SKM-1 treated with dmso at 0.1 percent for 144 hours (cell line): ENCODE measurements at regions not wholly inside any gene's neighbourhood (a gene's known extent, or its start where the extent isn't known, plus 50 kb on each side); places are given as distances from the start of the nearest gene placed in this dataset.
A peak's percentile ranks its signal among the peaks of the same experiment; 100 is the strongest.
"Not testable (repeated sequence)": the region's sequence is repeated elsewhere in the genome, so short reads cannot be mapped to it uniquely, and the experiment has no call there.

Source experiments
- DNase-seq: peaks from one replicate; lab custom pipeline; 2025; ENCODE audit not compliant: unreplicated experiment; lab: John Stamatoyannopoulos, UW

DNA sequence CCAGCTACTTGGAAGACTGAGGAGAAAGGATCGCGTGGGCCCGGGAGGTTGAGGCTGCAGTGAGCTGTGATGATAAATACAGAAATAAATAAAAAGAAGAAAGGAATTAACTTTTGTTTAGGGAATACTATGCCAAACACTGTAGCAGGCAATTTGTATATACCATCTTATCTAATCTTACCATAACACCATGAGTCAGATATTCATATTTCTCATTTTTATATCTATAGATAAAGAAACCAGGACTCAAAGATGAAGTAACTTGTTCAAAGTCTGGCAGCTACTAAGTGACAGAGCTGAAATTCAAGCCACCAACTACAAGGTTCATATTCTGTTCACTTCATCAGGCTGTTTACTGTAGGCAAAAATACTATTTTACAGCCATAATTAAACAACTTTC, 119.2 kb upstream of the SLC39A10 start:
- DNase-seq: no peak

DNA sequence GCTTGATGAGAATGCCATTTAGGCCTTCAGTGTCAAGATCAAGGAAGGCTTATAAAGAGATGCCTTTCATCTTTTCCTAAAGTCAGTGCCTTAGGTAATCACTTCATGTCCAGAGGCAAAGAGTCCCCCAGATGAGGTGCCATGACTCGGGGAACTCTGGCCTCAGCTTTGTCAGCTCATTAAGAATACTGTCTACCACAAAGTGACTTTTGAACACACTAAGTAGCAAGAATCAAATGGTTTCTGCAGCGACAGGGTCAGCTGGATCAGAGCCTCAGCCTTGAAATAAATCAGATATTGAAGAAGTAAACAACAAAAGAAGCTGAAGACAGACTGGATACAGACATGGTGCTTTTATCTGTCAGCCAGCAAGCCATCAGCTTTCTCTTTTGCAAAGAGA, 120.1 kb upstream of the SLC39A10 start:
- no peak for DNase-seq

DNA sequence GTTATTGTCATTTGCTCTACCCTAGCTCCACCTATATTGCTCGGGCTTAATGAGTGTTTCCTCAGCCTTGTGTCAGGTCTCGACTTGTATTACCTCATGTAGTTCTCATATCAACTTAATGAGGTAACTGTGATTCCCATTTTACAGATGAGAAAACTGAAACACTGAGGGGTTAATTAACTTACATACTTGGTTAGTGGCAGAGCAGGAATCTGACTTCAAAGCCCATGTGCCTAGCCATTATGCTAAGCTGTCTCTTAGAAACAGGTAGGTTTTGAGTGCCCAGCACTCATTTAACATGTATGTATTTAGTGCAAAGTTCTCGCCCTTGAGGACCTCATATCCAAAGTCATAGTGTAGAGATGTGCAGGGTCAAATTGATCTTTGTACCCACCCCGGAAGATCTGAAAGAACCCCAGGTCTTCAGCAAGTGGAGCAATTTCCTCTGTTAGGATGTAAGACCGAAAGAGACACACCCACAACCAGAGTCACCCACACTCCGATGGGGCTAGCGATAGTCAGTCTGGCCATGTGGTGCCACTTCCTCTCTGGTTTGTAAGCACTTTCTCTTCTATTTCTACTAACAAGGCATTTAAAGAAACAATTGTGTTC, 121.0 kb upstream of the SLC39A10 start:
- peak; percentile 94 for DNase-seq

DNA sequence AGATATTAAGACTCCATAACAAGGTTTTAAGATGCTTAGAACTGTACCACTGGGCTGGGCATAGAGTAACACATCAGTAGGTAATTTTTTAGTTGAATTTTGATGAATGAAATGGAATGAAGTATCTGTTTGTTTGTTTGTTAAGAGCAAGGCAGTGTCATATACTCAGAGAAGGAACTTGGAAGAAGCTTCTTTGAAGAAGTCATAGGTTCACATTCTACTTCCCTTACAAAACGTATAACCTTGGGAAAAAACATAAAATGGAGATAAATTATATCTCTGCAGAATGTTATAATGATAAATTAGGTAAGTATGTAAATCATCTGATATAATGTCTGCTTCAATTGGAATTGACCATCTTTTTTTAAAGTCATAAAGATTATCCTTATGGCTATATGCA, 122.1 kb upstream of the SLC39A10 start:
- no peak for DNase-seq

DNA sequence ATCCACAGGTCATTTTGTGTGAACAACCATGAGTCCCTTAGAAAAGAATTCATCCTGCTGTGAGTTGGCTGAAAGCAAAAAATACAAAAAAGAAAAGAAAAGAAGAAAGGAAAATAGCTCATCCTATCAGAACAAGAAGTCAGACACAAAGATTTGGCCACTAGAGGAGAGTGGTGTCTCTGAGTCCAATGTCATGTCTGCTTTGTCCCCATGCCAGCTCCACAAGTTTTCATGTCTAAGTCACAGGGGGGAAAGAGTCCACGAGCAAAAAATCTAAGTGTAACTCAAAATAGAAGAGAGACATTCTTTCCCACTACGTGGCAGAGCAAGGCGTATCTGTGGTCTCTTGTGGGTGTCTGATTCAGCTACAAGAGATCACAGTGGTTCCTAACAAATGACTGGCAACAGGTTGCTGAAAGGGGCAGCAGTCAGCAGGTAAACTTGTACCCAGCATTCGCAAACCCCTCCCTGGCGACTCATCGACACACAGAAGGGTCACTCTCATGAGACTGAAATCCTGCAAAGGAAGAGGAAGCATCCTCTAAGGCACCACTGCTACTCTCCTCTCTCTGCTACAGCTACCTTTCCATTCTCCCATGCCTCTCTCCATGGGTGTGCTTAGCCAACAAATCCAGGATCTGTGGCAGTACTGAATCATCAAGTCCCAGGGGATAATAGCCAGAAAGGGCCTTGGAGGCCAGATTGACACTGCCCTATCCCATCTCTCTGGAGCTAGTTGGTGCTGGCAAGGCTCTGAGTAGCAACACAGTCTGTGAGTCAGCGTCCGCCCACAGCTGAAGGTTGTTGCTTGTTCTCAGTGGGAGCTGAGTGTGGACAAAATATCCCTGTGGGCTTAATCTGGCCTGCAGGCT, 123.0 kb upstream of the SLC39A10 start:
- DNase-seq: peak; percentile 30

DNA sequence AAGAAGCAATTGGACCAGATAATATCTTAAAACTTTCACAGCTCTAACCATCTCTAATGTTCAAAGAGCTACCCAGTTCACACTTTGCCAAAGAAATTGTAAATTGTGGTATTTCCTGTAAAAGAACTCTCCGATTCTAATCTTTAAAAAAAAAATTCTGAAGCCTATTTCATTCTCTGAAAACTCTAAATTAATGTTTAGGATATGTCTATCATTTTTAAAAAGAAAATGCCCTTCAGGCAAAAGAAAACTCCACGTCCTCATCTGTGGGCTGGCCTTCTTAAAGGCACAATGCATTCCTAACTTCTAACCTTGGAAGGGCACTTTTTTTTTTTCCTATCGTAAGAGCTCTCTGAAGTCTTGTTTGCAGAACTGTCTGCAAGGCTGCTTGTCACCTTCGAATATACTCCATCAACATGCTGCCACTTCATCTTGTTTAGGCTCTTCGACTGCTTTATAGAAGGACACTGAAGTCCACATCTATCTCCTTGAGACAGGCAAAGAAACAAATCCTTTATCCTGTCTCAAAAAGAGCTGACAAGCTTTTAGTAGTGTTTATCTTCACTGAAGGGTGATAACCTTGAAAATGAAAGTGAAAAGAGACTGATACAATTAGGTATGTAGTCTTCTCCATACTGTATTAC, 124.3 kb upstream of the SLC39A10 start:
- no peak for DNase-seq

DNA sequence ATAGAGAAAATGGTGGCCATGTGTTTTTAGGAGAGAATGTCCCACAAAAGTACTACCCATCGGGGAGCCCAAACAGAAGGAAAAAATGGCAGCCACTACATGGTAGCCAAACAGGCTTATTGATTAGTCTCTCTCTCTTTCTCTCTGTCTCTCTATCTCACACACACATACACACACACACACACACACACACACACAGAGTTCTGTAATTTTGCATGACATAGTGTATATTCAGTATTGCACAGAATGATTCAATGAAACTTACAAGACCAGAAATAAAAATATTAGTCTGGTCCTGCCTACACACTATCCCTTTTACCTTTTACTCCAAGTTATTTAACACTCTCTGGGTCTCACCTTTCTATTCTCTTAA, 124.8 kb upstream of the SLC39A10 start:
- no peak for DNase-seq

DNA sequence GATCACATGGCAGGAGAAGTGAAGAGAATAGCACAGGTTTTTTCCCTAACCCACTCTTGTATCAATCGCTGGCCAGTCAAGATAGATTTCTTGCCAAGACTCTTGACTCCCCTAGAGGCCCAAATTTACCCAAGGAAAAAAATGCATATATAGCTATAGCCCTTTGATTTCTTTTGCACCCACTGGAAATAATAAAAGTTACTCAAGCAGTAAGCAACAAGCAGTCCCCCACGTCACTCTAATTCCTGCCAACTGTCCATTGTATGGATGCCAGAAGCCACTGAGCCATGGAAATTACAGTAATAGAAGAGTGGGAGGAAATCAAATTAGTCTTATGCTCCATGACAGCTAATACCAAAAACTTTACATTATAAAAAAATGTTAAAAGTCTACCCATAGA, 125.3 kb upstream of the SLC39A10 start:
- no peak for DNase-seq

DNA sequence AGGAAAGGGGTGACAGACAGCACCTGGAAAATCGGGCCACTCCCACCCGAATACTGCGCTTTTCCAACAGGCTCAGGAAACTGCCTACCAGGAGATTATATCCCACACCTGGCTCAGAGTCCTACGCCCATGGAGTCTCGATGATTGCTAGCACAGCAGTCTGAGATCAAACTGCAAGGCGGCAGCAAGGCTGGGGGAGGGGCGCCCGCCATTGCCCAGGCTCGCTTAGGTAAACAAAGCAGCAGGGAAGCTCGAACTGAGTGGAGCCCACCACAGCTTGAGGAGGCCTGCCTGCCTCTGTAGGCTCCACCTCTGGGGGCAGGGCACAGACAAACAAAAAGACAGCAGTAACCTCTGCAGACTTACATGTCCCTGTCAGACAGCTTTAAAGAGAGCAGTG, 133.8 kb upstream of the SLC39A10 start:
- DNase-seq: not testable (repeated sequence)

DNA sequence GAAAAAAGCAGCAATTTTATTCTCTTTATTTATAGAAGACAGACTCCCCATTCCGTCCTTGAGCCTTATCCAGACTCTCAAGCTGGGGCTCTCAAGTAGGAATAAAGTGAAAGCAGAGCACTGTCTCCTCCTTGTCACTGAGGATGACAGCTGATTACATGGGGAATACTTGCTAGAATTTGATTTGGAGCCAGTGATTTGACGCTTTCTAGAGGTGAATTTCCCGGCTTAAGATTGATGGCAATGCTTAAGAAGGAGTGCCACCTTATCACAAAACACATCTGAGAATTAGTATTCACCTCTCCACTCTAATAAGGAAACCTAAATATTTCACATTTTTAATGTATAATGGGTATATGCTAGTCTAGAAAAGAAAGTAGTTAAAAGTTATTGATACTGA, 135.4 kb upstream of the SLC39A10 start:
- DNase-seq: no peak

DNA sequence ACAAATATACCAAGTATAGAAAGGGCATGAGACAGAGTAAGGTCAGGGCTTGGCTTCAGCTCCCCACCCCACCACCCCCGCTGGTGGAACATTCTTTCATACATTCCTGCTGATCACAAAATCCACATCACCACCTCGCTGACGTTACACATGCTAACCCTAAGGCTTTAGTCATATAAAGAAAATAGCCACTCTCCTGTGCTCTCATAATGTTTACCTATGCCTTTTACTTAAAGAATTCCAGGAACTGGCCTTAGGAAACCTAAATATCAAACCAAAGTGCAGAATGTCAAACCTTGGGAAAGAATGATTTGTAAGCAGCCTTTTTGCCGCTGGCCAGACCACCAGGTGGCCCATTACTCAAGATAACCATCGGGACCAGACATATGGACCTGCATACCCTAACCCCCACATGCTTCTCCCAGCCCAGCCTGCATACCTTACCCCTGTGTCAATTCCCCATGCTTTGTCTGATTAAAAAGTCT, 136.3 kb upstream of the SLC39A10 start:
- DNase-seq: no peak

DNA sequence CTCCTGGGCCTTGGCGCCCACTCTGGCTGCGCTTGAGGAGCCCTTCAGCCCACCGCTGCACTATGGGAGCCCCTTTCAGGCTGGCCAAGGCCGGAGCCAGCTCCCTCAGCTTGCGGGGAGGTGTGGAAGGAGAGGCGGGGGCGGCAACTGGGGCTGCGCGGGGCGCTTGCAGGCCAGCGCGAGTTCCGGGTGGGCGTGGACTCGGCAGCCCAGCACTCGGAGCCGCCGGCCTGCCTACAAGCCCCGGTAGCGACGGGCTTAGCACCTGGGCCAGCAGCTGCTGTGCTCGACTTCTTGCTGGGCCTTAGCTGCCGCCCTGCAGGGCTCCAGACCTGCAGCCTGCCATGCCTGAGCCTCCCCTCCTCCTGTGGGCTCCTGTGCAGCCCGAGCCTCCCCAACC, 141.5 kb upstream of the SLC39A10 start:
- no peak for DNase-seq

DNA sequence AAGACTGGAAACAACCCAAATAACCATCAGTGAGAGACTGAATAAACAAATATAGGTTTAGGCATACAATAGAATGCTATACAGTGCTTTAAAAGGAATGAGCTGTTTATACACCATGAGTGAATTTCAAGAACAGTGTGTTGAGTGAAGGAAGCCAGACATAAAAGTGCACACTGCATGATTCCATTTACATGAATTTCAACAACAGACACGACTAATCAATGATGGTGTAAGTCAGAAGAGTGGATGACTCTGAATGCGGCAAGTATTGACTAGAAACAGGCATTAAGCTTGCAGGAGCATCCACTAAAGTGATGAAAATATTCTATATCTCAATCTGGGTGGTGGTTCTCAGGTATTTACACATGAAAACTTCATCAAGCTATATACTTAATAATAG, 142.7 kb upstream of the SLC39A10 start:
- no peak for DNase-seq

DNA sequence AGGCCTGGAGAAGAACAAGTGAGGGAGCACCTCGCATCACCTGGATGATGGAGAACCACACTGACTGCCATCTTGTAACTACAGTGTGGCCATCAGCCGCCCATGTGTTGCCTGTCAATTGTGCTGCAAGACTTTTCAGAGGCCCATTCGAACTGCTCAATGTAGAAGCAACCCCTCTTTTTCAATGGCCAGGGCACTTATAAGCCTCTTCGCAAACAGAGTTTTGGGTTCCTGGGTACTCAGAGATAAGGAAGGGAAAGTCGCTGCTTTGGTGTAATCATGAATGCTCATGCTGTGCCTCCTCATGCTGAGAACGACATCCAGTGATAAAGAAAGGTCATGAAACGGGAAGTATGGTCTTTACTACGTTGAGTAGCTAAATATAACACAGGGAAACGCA, 143.9 kb upstream of the SLC39A10 start:
- peak; percentile 41 for DNase-seq

DNA sequence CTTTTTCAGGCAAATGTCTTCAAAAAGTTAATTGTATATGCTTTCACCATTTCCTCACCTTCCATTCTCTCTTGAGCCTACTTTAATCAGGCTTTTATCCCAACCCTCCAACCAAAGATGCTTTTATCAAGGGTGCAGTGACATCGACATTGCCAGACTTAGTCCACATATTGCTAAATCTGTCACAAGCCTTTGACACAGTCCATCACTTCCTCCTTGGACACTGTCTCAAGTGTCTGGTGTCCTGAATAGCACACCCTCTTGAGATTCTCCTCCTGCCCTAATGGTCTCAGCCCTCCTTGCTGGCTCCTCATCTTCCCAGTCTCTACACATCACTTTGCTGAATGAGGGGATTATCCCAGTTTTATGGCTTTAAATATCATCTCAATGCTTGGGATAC, 147.5 kb upstream of the SLC39A10 start:
- DNase-seq: no peak

DNA sequence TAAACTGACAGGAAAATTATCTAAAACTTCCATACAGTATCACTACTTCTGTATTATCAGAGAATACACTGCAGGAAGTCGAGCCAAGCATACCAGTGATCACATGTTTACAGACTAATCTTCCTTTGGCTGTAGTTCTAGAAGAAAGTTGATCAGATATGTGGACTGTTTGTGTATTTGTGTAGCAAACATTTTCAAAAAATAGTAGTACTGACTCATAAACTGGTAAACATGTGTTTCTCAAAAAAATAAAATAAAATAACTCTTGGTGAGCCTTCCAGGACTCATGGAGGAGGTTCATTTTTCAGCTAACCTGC, 148.9 kb upstream of the SLC39A10 start:
- DNase-seq: no peak

DNA sequence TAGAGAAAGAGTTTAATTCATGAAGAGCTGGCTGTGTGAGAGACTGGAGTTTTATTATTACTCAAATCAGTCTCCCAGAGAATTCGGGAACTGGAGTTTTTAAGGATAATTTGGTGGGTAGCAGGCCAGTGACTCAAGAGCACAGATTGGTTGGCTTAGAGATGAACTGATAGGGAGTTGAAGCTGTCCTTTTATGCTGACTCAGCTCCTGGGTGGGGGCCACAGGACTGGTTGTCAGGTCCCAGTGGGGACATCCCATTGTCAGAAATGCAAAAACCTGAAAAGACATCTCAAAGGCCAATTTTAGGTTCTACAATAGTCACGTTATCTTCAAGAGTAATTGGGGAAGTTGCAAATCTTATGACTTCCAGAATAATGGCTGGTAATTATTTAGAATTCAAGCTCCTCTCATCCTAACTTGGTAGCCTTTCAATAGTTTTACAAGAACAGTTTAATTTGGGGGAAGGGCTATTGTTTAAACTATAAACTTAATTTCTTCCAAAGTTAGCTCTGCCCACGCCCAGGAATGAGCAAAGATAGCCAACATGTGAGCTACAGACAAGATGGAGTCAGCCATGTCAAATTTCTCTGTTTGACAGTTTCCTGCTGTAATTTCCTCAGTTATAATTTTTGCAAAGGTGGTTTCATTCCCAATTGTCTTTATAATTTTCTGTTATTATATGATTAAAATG, 149.4 kb upstream of the SLC39A10 start:
- no peak for DNase-seq

DNA sequence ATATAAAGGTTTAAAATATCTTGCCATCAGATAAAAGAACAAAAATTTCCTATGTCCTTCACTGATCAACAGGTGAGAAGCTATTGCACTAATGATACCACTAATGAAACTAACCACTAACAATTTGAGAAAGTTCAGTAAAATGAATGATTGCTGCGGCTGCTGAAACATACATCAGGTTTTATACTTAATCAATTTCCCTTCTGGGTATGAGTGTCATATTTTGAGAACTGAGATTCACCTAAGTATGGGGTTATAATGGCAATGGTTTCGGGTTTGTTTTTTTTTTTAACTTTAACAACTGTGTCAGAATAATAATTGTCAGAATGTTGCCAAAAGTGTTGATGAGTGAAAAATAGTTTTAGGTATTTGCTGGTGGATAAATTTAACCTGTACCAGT, 151.3 kb upstream of the SLC39A10 start:
- no peak for DNase-seq

DNA sequence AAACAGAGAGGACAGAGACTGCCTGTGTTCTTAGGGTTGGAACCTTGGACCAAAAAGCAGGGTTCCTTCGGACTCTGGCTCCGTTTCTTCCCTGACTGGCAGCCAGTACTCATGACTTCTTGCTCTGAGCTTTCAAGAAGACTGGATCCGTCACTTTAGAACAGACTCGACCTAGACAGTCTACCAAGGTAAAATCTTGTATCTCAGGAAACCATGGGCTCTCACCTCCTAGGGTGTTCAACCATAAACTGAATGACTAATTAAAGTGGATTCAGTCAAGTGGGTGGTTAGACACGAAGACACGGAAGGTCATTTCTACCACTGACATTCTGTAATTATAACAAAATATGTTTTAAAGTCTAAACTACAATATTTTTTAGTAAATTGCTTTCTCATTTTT, 153.8 kb upstream of the SLC39A10 start:
- DNase-seq: no peak

DNA sequence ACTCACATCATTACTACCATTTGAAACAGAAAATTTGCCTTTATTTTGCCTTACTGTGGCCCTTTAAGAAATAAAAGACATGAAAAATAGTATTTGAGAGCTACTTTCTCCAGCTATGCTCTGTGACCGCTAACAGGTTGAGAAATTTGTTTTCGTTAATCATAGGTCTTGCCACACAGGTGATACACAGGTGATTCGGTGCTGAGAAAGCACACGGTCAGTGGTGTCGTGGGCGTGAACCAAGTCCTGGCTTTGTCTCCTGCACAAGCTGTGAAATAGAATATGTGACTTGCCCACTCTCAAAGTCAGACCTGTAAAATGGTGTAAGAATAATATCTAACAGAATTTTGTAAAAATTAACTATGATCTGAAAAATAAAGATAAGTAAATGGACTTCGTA, 155.3 kb upstream of the SLC39A10 start:
- DNase-seq: no peak

DNA sequence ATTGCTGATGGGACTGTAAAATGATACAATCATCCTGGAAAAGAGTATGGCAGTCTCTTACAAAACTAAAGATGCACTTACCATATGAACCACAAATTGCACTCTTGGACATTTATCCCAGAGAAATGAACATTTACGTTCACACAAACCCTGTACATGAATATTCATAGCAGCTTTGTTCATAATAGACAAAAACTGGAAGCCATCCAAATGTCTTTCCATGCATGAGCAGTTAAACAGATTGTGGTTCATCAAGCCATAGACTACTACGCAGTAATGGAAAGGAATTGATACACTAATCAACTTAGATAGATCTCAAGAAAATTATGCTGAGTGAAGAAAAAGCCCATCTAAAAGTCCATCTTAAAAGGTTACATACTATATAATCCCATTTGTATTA, 156.1 kb upstream of the SLC39A10 start:
- no peak for DNase-seq
